ENCODE measurements at regions not wholly inside any gene's neighbourhood (a gene's known extent, or its start where the extent isn't known, plus 50 kb on each side); places are given as distances from the start of the nearest gene placed in this dataset.

DNA sequence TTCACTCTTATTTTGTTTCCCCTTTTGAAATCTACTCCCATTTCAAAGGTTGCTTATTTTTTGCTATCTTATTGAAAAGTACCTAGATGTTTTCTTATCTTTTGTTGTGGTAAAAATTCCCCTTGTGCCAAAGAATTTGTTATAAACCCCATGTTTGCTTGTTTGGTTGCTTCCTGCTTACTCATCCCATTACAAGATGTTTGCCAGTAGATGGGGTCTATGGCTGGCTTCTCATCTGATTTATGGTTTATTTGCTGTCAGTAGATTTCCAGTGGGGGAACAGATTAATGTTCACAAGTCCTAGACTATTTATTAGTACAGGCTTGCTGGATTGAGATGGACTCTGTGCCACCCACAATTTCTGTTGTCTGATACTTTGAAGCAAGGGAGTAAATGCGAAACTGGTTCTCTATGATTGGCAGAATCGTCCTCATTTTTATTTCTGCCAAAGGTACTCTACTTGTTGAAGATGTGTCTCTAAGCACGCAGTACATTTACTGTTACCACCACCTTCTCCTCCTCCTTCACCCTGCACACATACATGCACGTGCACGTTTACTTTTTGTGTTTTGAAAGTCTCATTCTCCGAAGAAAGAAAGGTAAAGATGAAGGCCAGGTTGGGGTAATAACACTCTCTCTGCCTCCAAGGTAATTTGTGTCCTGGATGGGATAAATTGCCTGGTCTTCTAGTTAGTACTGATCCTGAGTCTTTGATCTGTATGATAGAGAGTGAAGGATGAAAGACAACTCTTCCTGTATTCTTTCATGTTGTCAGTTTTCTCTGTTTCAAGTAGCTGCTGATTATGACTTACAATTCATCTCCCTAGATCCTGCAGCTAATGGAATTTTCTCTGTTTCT is 117.2 kb upstream of the ATP2B1 start:
- peak; percentile 83; the same call in 1 of the 2 replicates for TF ChIP-seq FOXM1 (IDR thresholded peaks at IDR 0.05; ENCODE audit: low read depth, low read length)
- TF ChIP-seq POLR2A (IDR thresholded peaks at IDR 0.05; ENCODE audit: low read depth, low read length) = no peak
- no peak for TF ChIP-seq TBL1XR1 (IDR thresholded peaks at IDR 0.05; ENCODE audit: low read depth, low read length)
- no peak for TF ChIP-seq CBX5 (IDR thresholded peaks at IDR 0.05; ENCODE audit: low read depth)
- no peak for TF ChIP-seq CREB1 (IDR thresholded peaks at IDR 0.05; ENCODE audit: low read depth)
- no peak for TF ChIP-seq YY1 (IDR thresholded peaks at IDR 0.05; ENCODE audit: low read depth, low read length)

Measured in GM12878 (cell line).